Amygdala (tissue), 56 donors: ENCODE measurements at regions not wholly inside any gene's neighbourhood (a gene's known extent, or its start where the extent isn't known, plus 50 kb on each side); places are given as distances from the start of the nearest gene placed in this dataset.

ENCODE experiments used
- DNase-seq, 56 donors: peaks; one replicate each; lab custom pipeline; 2025; lab: John Stamatoyannopoulos, UW

DNA sequence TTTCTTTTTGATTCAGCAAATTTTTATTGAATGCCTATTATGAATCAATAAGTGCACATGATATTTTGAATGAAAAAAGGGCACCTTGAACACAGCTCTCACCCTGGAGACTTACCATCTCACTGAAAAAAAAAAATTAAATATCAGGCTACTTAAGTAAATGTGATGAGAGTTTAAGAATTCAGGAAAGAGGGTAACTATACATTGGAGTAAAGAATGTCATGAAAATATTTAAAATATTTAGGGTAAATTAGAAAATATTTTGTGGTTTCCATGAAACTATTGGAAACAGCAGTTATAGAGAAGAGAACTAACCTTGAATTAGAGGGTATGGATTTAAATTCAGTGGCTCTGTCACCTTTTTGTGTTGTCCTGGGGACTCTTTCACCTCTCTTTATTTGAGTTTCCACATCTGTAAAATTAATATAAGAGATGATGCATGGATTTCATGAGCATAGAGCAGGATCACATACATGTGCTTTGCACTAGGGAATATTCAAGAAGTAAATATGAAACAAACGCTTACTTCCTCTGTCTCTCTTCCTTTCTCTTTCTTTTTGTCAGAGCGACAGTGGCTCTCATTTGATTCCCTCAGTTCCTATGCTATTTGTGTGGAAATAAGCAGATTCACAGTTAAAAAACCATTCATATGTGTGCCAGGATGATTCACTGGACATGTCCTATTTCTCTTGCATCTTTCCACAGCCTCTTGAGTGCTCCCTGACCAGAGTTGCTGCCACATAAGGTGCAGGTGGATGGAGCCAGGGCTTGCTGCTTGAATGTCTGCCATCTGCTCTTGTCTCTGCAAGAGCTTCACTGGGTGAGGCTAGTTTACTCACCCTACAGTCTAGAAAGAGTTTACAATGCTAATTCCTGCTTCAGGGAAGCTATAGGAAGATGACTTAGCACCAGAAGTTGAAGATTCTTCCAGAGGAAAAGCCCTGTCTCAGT lies 533.1 kb downstream of the ETS1 start:
- no peak for DNase-seq

DNA sequence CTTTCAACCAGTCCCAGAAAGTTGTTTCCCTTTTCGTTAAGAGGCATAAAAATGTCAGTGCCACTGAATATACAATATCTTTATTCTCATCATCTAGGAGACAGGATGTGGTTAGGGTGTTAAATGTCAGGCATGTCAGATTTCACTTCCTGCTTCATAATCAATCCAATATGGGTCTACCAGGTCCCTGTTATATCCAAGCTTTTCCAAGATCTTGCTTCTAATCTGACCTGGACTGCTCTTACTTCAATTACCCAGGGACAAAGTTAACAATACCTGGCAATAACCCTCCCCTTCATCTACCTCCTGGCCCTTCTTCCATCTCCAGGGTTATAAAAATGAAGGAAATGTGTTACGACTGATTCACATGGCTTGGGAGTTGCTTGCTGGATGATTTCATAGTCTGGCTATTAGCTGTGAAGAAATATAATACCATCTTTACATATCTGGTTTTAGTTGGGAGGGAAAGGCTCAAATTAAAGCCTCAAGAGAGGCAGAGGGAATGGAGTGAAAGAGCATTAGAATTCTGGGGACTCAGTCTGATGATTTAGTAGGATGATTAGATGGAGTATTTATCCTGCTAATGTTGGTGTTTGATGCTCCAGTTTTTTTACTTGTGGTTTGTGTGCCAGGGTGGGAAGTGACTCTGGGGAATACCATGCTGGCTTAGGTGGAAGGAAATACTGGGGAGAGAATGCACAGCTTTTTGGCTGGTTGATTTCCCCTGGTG lies 534.3 kb downstream of the ETS1 start:
- no peak for DNase-seq

DNA sequence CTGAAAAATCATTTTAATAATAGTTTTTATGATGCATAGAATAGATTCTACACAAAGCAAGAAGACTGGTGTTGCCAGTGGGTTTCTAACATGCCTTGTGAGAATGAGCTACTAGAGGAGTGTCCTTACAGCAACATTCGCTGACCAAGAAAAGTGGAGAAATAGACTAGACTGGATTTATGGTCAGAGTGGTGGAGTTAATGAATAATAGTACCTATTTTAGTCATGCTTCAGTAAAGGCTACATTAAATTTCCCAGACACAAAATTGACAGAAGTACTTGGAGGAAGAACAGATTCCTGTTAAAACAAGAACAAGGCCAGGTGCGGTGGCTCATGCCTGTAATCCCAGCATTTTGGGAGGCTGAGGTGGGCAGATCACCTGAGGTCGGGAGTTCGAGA lies 539.2 kb downstream of the ETS1 start:
- DNase-seq = no peak

DNA sequence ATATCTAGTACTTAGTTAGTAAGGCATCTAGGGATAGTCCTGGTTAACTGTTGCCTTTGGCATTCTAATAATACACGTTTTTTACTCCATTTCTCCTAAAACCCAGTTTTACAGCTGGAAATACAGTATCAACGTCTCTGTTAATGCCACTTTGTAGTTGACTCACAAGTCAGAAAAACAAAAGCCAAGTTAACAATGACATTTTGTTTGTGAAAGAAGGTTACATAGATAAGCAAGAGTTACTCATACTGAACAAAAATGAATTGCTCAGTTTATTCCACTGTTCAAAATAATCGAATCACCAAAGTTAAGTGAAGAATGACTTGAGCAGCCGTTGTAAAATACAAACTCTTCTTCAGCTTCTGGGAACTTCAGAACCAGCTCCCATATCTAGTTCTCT lies 540.3 kb downstream of the ETS1 start:
- DNase-seq = no peak

DNA sequence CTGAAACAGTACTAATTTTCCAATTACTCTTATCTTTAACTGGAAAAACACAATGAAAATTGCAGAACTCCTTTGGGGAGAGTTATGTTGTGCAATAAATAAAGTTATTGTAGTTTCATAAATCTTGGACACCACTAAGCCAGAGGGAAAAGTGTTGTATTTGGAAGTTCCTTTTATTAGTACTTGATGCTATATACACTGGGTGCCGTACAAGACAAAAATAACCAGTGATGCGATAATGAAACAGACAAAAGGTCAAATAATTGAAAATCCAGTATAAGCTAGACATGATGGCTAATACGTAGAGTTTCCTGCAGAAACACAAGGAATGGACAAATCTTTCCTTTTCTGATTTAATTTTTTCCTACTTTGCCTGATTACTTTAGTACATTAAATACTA lies 541.1 kb downstream of the ETS1 start:
- no peak for DNase-seq

DNA sequence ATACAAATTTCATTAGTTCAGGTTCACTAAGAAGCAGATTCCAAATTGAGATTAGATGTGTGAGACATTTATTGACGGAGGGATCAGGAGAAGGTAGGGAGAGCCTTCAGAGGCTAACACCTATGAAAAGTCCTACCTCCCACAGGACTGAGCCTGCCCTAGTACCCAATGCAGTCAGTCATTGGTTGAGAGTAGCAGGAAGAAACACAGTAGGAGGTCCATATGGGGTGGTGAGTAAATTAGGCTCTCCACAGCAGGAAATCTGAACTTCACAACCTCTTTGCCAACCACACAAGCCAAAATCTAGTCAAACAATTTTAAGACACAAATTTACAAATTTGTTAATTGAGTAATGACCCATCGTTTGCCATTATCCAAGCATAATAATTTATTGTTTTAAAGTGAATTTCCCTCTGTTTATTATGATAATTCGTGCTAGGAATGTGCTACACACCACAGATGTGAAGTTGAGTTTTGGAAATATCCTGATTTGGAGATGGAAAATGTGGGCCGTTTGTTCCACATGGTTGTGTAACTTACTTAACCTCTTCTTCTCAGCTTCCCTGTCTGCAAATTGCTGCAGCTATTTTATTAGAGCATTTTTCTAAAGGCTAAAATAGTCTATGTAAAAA lies 542.1 kb downstream of the ETS1 start:
- no peak for DNase-seq

DNA sequence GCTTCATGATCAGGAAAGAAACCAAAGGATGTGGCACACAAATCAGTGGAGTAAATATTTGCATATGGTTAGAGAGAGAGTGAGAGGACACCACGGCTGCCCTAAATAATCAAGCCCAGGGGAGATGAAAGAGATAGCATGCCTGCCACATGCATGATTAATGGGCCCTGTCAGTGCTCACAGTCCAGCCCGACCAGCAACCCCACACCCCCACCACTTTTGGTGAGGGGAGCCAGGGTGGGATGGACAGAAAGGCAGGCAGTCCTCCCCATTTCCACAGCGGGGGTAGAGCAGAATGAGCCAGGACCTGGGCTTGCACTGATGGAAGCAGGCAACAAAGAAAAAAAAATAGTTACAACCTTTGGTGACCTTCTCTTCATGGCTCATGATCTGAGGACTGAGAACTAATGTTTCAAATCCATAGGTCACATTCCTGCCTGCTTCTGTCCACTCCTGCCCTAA lies 545.0 kb downstream of the ETS1 start:
- no peak for DNase-seq

DNA sequence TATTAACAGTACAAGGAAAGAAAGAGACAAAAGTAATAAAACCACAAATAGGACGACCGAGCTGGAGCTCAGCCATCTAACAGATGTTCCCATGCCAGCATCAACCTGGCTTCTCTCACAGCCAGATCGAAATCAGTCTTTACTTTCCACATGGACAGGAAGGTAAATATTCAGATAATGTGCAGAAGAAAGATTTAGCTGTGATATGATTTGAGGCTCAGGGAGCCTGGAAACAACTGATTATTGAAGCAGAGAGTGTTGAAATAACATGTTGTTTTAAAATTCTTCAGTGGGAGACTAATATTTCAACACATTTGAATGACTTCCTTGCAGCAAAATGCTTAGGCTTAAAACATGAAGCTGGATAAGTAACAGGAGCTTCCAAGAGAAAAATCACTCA lies 546.8 kb downstream of the ETS1 start:
- no peak for DNase-seq

DNA sequence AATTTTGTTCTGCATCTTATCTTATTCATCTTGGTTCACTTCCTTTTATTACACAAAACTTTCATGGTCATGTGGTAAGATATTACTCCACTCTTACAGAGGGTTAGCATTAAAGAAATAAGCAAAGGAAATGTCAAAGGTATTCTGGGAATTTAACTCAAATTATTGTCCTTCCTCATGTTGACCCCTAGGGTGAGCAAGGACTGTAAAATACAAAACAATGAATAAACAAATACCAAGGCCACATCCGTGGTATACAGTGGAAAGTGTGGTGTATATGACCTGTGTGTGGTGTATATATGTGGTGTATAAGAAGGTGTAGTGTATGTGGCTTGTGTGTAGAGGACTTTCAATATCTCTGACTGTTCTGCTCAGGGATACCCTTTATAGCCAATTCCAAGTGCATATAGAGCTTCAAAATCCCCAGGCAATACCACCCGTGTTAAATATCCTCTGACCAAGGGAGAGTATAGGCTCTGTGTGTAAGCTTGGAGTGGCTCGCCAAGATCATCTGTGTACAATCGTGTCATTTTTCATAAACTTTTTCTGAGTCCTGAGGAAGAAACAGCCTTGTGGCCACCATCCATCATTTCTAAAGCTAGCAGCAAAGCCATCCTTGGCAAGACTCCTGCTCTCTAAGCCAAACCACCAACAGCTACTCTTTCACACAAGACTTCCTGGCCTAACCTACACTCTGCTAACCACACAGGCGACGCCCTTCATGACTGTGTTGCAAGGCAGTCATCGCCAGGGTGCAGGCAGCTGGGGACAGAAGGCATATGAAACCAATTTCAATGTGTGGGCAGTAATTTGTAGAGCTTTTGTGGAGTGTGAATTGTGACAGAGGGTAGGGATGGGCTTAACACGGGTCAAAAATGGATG lies 548.0 kb downstream of the ETS1 start:
- DNase-seq = no peak

DNA sequence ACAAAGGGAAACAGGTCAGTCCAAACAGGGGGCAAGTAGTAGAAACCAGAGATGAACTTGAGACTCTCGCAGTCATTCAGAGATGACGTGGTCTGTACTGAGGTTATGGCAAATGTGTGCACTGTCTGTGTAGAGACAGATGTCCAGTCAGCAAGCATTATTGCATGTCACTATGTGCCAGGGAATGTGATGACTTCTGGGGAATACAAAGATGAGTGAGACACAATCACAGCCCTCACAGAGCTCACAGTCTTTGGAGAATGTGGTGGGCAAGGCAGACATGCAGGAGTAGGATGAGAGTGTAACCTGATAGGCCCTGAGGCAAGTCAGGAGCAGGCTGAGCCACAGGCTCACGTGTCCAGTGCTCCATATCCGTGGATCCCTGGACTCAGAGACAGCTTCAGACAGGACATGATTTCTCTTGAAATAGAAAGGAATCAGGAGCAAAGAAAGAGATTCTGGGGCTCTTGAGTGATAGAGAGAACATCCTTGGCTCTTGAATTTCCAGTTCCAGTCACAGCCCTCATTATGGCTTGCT lies 550.7 kb downstream of the ETS1 start:
- no peak for DNase-seq

DNA sequence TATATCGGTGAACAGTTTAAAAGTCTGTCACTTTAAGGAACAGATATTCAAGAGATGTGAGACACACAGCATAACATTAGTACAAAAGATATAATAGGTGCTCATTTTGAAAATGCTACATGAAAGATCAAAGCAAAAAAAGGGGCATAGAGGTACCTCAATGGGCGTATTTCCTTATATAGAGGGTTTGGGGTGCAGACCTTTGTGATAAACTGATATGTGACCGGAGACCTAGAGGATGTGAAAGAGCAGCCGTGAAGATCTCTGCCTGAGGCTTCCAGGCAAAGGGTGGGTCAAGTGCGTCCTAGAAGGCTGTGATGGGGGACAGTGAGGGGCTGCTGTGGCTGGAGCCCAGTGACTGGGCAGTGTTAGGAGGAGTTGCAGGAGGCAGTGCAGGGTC lies 551.4 kb downstream of the ETS1 start:
- DNase-seq = no peak

DNA sequence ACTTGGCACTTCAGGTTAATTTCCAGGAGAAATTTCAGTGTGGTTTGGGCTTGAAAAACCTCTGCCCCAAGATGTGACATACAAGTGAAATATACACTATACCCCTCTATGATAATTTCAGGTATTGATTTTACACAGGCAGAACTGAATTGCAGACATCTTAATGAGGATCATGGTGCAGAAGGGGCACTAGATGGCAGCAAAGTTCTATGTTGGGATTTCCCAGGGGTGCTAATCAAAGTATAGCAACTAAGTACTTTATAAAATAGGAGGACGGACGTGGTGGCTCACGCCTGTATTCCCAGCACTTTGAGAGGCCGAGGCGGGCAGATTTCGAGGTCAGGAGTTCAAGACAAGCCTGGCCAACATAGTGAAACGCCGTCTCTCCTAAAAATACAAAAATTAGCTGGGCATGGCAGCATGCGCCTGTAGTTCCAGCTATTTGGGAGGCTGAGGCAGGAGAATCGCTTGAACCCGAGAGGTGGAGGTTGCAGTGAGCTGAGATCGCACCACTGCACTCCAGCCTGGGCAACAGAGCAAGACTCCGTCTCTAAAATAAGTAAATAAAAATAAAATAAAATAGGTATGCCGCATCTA lies 555.7 kb downstream of the ETS1 start:
- DNase-seq = peak in 20 of 56 donors; percentile 1 to 60 (median 11)

DNA sequence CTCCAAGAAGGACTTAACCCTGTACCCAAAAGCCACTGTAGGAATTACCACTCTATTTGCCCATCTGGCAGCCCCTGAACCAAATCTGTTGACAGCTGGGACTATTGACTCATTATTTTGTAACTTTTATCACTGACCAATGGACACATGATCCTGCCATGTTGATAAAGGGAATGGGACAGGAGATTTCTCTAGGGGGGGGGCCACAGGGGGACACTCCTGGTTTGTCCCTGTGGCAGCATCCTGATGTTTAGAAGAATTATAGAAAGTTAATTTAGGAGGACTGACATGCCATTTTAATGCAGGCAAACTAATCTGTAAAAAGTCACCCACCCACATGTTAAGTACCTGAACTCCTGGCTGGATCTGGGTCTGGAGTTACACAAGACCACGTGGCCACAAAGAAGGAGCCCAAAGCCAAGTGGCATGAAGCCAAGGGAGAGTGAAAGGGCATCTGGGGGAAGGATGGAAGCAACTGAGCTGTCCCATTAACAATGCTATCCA lies 558.1 kb downstream of the ETS1 start:
- DNase-seq = no peak

DNA sequence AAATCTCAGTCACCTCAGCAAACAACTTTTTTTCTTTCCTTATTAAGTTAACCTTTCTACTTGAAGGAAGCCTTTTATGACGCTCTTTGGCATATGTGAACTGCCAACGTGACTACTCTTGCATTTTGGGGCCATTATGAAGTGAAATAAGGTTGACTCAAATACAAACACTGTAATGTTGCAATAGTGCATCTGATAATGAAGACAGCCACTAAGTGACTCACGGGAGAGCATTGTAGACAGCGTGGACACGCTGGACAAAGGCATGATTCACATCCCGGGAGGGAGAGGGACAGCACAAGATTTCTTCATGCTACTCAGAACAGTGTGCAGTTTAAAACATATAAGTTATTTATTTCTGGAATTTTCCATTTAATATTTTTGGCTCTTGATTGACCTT lies 560.8 kb downstream of the ETS1 start:
- no peak for DNase-seq

DNA sequence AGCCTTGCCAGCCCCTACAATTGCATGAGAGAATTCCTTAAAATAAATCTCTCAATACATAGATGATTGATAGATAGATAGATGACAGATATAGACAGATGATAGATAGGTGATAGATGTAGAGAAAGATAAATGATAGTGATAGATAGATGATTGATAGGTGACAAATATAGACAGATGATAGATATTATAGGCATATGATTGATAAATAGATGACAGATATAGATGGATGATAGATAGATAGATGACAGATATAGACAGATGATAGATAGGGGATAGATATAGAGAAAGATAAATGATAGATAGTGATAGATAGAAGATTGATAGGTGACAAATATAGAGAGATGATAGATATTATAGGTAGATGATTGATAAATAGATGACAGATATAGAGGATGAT lies 564.6 kb downstream of the ETS1 start:
- no peak for DNase-seq

DNA sequence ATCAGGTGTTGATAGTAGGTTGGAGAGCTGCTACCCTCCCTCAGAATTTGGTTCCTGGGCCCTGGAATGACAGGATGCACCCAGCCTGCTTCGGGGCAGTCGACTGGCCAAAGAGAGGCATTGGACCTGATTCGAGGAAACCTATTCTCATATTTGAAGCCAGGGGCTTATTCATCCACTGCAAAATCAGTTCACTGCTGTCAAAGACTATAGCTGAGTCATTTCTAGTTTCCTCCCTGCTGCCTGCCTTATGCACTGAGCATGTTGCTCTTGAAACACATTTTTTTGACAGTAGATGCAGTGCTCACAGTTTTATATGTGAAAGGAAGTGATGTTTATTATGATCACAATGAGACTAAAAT lies 565.4 kb downstream of the ETS1 start:
- no peak for DNase-seq

DNA sequence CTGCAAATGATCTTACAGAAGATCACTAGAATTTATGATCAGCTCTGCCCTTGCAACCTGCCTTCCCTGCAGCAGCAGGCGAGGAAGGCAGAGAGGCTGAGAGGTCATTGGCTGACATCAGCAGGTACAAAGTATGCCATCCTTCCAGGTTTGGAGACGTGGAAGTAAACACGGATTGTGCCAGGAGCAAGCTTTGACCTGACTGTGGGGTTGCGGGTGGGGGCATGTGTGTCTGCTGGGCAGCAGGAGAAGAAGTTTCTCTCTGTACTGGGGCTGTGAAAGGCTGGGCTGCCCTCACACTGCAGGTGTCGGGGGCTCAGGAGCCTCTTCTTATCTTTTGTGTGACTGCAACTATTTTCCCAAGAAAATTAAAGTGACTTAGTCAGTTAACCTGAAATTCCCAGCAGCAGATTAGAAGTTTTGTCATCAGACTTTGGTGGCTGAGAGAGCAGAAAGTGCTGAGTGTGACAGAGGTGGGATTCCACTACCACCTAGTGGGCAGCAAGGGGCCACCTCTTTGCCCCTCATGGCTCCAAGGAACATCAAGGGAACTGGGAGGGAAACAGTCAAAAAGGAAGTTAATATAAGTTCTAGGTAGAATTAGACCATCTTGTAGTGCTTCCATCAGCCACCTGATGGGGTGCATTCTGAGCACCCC lies 565.9 kb downstream of the ETS1 start:
- DNase-seq = no peak

DNA sequence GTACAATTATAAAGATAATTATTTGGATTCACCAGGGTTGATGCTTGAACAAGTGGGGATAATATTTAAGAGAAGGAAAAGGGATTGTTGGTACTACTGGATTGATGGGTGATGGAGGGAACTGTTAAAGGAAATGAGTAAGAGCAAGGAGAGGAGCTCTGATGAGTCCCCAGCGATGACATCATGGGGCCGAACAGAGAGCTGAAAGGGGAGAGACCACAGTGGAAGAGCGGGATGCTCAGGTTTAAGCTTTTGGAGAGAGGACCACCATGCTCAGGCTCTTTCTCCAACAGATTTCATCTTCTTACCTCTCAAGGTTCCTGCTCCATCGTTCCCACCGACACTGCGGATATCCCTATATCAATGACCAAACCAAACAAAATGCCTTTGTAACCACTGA lies 568.7 kb downstream of the ETS1 start:
- no peak for DNase-seq

DNA sequence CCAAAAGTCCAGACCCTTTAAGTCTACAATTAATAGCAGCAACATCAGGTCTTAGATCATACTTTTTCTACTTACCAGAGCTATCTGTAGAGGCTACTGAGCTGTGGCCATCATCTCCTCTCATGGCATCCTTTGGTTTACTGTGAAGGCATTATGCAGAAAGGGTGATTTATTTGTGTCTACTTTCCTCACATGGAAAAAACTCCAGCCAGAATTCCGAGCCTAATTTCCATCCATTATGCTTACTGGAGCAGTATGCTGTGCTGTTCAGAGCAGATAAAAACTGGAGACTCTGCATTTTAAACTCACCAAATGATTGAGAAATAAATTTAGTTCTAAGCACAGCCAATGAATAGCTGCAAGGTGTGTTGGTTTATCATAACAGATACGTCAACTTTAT lies 581.8 kb downstream of the ETS1 start:
- no peak for DNase-seq
